WTC11 (cell line): ENCODE measurements at regions not wholly inside any gene's neighbourhood (a gene's known extent, or its start where the extent isn't known, plus 50 kb on each side); places are given as distances from the start of the nearest gene placed in this dataset.
"Not testable (repeated sequence)": the region's sequence is repeated elsewhere in the genome, so short reads cannot be mapped to it uniquely, and the experiment has no call there.

Experiments
- ATAC-seq: fragments of 200-7000 bp; cut with Tn5 transposase; 2 replicates; pipeline ENCODE4 v1.10.0; 2021; ENCODE audit warnings: mild to moderate bottlenecking, moderate library complexity
- CTCF ChIA-PET: fragments of 300-600 bp; sonication (Branson Sonifier 250); formaldehyde crosslinking; loops from one replicate; lab custom pipeline; 2021; ENCODE audit warnings: antibody characterized with exemption; lab: Charles Lee
- POLR2A ChIA-PET: fragments of 350-600 bp; sonication (Branson Sonifier 250); formaldehyde crosslinking; loops from one replicate; lab custom pipeline; 2021; ENCODE audit warnings: antibody characterized with exemption; lab: Charles Lee
- DNase-seq: peaks from one replicate; pipeline ENCODE4 v3.0.0; 2021; ENCODE audit warnings: low spot score
- H3K27ac Mint-ChIP-seq: 2 replicates; pipeline ENCODE4 v1.8.0; 2021; ENCODE audit warnings: mixed read lengths
- H3K27me3 Mint-ChIP-seq: 2 replicates; pipeline ENCODE4 v1.8.0; 2021; ENCODE audit warnings: low read depth, mild to moderate bottlenecking, moderate library complexity, mixed read lengths
- H3K36me3 Mint-ChIP-seq: 2 replicates; pipeline ENCODE4 v1.8.0; 2021; ENCODE audit warnings: mixed read lengths
- H3K4me1 Mint-ChIP-seq: 2 replicates; pipeline ENCODE4 v1.8.0; 2022; ENCODE audit warnings: mixed read lengths
- H3K4me3 Mint-ChIP-seq: 2 replicates; pipeline ENCODE4 v1.8.0; 2021; ENCODE audit warnings: mild to moderate bottlenecking, moderate library complexity, mixed read lengths
- H3K9me3 Mint-ChIP-seq: 2 replicates; pipeline ENCODE4 v1.8.0; 2021; ENCODE audit warnings: mixed read lengths
- ATF1 ChIP-seq: sonication (generic); formaldehyde crosslinking; IDR thresholded peaks from 2 replicates; pipeline ENCODE4 v1.8.1; 2023; ENCODE audit warnings: mild to moderate bottlenecking, moderate library complexity, missing genetic modification reagents
- CTCF ChIP-seq: fragments of 200-600 bp; IDR thresholded peaks from 2 replicates; pipeline ENCODE4 v1.8.0; 2022; ENCODE audit warnings: antibody characterized with exemption
- EMX1 ChIP-seq: fragments of 250-450 bp; sonication (Bioruptor Pico); IDR thresholded peaks from 2 replicates; pipeline ENCODE4 v1.8.0; 2021; ENCODE audit warnings: mild to moderate bottlenecking
- GTF2I ChIP-seq: fragments of 250-450 bp; sonication (Bioruptor Pico); conservative IDR thresholded peaks from 2 replicates; pipeline ENCODE4 v1.4.0; 2021; ENCODE audit warnings: mild to moderate bottlenecking
- HMGXB4 ChIP-seq: sonication (generic); formaldehyde crosslinking; IDR thresholded peaks from 2 replicates; pipeline ENCODE4 v1.8.1; 2023; ENCODE audit warnings: mild to moderate bottlenecking, moderate library complexity, missing genetic modification reagents
- MAX ChIP-seq: sonication (generic); formaldehyde crosslinking; IDR thresholded peaks from 2 replicates; pipeline ENCODE4 v1.8.0; 2022; ENCODE audit warnings: mild to moderate bottlenecking, missing genetic modification reagents
- NR1H2 ChIP-seq: sonication (generic); formaldehyde crosslinking; IDR thresholded peaks from 2 replicates; pipeline ENCODE4 v1.9.0; 2021; ENCODE audit warnings: mild to moderate bottlenecking, moderate library complexity, missing genetic modification reagents
- PRRX2 ChIP-seq: fragments of 250-450 bp; sonication (Bioruptor Pico); IDR thresholded peaks from 2 replicates; pipeline ENCODE4 v1.8.0; 2021; ENCODE audit warnings: mild to moderate bottlenecking
- SOX15 ChIP-seq: fragments of 250-450 bp; sonication (Bioruptor Pico); IDR thresholded peaks from 2 replicates; pipeline ENCODE4 v1.9.0; 2021; ENCODE audit warnings: mild to moderate bottlenecking
- SP1 ChIP-seq: sonication (generic); formaldehyde crosslinking; conservative IDR thresholded peaks from 2 replicates; pipeline ENCODE4 v1.8.1; 2022; ENCODE audit warnings: missing genetic modification reagents
- STAT6 ChIP-seq: sonication (generic); formaldehyde crosslinking; conservative IDR thresholded peaks from 2 replicates; pipeline ENCODE4 v1.8.1; 2023; ENCODE audit warnings: mild to moderate bottlenecking, low read depth, missing genetic modification reagents, moderate library complexity
- USF2 ChIP-seq: sonication (generic); formaldehyde crosslinking; IDR thresholded peaks from 2 replicates; pipeline ENCODE4 v1.8.1; 2023; ENCODE audit warnings: mild to moderate bottlenecking, missing genetic modification reagents, moderate library complexity
- ZNF138 ChIP-seq: sonication (generic); formaldehyde crosslinking; conservative IDR thresholded peaks from 2 replicates; pipeline ENCODE4 v1.8.1; 2022; ENCODE audit warnings: mild to moderate bottlenecking, moderate library complexity, missing genetic modification reagents
- ZNF396 ChIP-seq: fragments of 250-450 bp; sonication (Bioruptor Pico); IDR thresholded peaks from 2 replicates; pipeline ENCODE4 v1.8.0; 2021; ENCODE audit warnings: mild to moderate bottlenecking, moderate library complexity, borderline replicate concordance
- ZNF416 ChIP-seq: fragments of 250-450 bp; sonication (Bioruptor Pico); IDR thresholded peaks from 2 replicates; pipeline ENCODE4 v1.9.0; 2021; ENCODE audit warnings: mild to moderate bottlenecking, inconsistent platforms
- ZNF425 ChIP-seq: fragments of 250-450 bp; sonication (Bioruptor Pico); conservative IDR thresholded peaks from 2 replicates; pipeline ENCODE4 v1.9.0; 2021; ENCODE audit warnings: mild to moderate bottlenecking
- ZNF671 ChIP-seq: fragments of 250-450 bp; sonication (Bioruptor Pico); IDR thresholded peaks from 2 replicates; pipeline ENCODE4 v1.8.0; 2021; ENCODE audit warnings: mild to moderate bottlenecking

- no peak for TF ChIP-seq GTF2I (CRISPR knock-in tag)
- TF ChIP-seq CTCF: no peak
- TF ChIP-seq STAT6 (CRISPR knock-in tag): no peak
- no peak for TF ChIP-seq SOX15 (CRISPR knock-in tag)
- no peak for TF ChIP-seq MAX (CRISPR knock-in tag)
- TF ChIP-seq ZNF425 (CRISPR knock-in tag): no peak
- TF ChIP-seq ZNF396 (CRISPR knock-in tag): no peak
- DNase-seq (no peak), ATAC-seq (no peak)
- Mint-ChIP-seq H3K27ac (no peak overlapping the region), H3K9me3 (no peaks in the 10 kb centered on the region), H3K36me3 (no peaks in the 10 kb centered on the region), H3K4me3 (no peak overlapping the region), H3K27me3 (no peaks in the 10 kb centered on the region), H3K4me1 (no peaks in the 10 kb centered on the region)
- CTCF ChIA-PET: interaction anchor here (0.6 kb wide), 1 partner anchor 18 kb away, joined by 6 read pairs; no protein-coding TSS in a partner anchor
- POLR2A ChIA-PET: no interaction called here
Observed at GRCh38 chr13:83117046-83117445, 765.2 kb downstream of the SLITRK1 start.

- POLR2A ChIA-PET, H3K36me3 Mint-ChIP-seq, DNase-seq, ATAC-seq, H3K27ac Mint-ChIP-seq, H3K27me3 Mint-ChIP-seq, H3K9me3 Mint-ChIP-seq, H3K4me1 Mint-ChIP-seq: not testable (repeated sequence)
- H3K4me3 Mint-ChIP-seq: peak overlapping the region; percentile 32
- CTCF ChIA-PET: interaction anchor here (0.6 kb wide), 1 partner anchor 1524 kb away, joined by 4 read pairs; no protein-coding TSS in a partner anchor
Observed at GRCh38 chr13:83101574-83102247, 780.6 kb downstream of the SLITRK1 start.

- ATAC-seq: no peak
- H3K27ac Mint-ChIP-seq: no peak overlapping the region
- CTCF ChIA-PET: no interaction called here
- TF ChIP-seq HMGXB4 (CRISPR knock-in tag): no peak
- no peak for TF ChIP-seq ZNF416 (CRISPR knock-in tag)
- no peak for TF ChIP-seq SP1 (CRISPR knock-in tag)
- TF ChIP-seq ATF1 (CRISPR knock-in tag): no peak
- TF ChIP-seq NR1H2 (CRISPR knock-in tag): no peak
- no peak for TF ChIP-seq ZNF425 (CRISPR knock-in tag)
- TF ChIP-seq USF2: no peak
- no peak for TF ChIP-seq PRRX2 (CRISPR knock-in tag)
- no peak for TF ChIP-seq ZNF671
- no peak for TF ChIP-seq ZNF138 (CRISPR knock-in tag)
- TF ChIP-seq GTF2I (CRISPR knock-in tag): no peak
- TF ChIP-seq EMX1 (CRISPR knock-in tag): no peak
Observed at GRCh38 chr13:83100237-83100636, 782.0 kb downstream of the SLITRK1 start.

More at GRCh38 chr13:83100237-83100636, 782.0 kb downstream of the SLITRK1 start:
- Mint-ChIP-seq H3K27me3 (no peaks in the 10 kb centered on the region), H3K4me1 (no peaks in the 10 kb centered on the region), H3K9me3 (0 out of 2 replicates have a peak, but pooled peaks cover 4% of the 10 kb centered on the region), H3K4me3 (no peak overlapping the region), H3K36me3 (no peaks in the 10 kb centered on the region)
- POLR2A ChIA-PET: no interaction called here
- no peak for DNase-seq
